ENCODE measurements at regions not wholly inside any gene's neighbourhood (a gene's known extent, or its start where the extent isn't known, plus 50 kb on each side); places are given as distances from the start of the nearest gene placed in this dataset.
"Not testable (repeated sequence)": the region's sequence is repeated elsewhere in the genome, so short reads cannot be mapped to it uniquely, and the experiment has no call there.

DNA sequence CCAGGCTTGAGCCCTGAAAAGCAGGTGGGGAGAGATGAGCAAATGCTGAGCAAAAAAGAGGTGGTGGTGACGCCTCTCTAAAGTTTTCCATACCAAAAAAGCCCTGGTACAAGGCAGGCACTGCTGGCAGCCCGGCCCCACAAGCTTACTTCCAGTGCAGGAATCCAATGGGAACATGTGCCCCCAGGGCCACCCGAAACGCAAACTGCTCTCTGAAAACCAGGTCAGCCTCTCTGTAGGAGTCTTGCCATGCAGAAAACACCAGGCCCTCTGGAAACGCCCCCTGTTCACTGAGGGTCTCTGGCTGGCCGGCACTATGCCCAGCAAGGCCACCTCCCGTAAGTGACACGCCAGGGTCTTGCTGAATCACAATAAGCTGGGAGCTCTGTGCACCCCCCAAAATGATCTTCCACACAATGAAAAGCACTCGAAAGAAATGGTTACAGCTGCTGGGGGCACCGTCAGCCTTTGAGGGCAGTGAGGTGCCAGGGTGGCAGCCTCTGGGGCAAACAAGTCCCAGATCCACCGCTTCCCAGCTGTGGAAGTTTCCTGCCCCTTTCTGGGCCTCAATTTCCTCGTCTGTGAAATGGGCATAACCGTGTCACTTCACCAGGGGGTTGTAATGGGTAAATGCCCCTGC is 170.5 kb downstream of the TOMM20 start:
- DNase-seq, result no peak

GRCh38 chr1:234957330-234958065 is 171.1 kb downstream of the TOMM20 start:
- no peak for DNase-seq

DNA sequence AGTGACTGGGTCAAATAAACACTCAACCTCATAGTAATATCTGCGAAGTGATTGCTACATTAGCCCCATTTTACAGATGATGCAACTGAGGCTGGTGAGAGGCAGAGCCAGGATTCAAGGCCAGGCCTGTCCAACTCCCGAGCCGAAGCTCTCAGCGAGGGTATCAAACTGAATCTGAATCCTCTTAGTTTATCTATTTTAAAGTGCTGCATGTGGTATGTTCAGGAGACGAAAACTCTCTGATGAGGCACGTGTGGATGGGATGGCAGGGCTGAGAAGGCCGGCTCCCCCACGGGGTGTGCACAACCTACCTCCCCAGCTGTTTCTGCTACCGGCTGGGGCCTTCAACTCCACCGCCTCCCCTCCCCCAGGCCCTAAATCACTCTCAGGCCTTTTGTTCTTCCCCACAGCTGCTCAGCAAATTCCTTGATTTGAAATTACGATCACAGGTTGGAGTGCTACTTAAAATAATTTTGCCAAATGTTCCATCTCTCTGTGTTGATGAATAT is 171.8 kb downstream of the TOMM20 start:
- no peak for DNase-seq

- no peak for DNase-seq
Observed at GRCh38 chr1:234955107-234955731, 173.4 kb downstream of the TOMM20 start.

GRCh38 chr1:234954613-234955012 is 174.0 kb downstream of the TOMM20 start:
- no peak for DNase-seq

DNA sequence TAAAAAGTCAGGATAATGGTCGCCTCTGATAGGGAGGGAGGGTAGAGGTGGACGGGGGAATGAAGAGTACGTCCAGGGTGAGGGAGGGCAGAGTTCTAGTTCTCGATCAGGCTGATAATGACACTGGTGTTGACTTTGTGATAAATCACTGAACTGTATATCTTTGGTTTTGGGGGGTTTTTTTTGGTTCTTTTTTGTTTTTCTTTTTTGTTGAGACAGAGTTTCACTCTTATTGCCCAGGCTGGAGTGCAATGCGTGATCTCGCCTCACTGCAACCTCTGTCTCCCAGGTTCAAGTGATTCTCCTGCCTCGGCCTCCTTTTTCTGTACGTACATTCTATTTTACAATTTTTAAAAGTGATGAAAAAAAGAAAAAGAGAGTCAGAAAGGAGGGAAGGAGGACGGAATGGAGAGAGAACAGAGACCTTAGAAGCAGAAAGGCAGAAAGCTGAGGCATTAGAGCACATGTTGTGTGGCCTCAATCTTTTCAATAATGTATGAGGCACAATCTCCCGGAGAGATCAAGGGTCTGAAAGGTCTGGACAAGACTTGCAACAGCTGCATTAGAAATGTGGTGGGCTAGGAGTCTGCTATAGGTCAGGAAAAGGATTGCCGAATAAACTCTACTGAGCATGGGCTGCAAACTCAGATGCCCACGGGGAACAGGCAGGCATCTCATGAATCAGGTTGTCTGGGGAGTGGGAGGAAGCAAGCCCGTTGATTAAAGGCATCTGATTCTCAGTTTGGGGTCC is 174.8 kb downstream of the TOMM20 start:
- DNase-seq, result no peak

DNA sequence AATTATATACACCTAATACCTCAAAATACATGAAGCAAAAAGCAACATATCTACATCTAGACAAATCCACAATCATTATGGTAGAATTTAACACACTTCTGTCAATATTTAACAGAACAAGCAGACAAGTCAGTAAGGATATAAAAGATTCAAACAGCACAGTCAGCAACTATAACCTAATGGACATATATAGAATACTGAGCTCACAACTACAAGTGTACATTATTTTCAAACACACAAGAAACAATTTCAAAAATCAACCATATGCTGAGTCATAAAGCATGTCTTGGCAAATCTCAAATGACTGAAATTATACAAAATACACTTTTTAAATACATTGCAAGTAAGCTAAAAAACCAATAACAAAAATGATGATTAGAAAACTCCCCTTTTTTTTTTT is 178.0 kb downstream of the TOMM20 start:
- no peak for DNase-seq

DNA sequence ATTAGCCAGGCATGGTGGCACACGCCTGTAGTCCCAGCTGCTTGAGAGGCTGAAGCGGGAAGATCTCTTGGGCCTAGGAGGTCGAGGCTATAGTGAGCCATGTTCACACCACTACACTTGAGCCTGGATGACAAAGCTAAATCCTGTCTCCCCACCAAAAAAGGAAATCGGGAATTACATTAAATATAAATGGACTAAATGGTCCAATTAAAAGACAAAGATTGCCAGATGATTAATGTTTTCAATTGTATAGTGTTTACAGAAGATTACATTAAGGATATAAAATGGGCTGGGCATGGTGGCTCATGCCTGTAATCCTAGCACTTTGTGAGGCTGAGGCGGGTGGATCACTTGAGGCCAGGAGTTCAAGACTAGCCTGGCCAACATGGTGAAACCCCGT is 179.1 kb downstream of the TOMM20 start:
- not testable (repeated sequence) for DNase-seq

DNA sequence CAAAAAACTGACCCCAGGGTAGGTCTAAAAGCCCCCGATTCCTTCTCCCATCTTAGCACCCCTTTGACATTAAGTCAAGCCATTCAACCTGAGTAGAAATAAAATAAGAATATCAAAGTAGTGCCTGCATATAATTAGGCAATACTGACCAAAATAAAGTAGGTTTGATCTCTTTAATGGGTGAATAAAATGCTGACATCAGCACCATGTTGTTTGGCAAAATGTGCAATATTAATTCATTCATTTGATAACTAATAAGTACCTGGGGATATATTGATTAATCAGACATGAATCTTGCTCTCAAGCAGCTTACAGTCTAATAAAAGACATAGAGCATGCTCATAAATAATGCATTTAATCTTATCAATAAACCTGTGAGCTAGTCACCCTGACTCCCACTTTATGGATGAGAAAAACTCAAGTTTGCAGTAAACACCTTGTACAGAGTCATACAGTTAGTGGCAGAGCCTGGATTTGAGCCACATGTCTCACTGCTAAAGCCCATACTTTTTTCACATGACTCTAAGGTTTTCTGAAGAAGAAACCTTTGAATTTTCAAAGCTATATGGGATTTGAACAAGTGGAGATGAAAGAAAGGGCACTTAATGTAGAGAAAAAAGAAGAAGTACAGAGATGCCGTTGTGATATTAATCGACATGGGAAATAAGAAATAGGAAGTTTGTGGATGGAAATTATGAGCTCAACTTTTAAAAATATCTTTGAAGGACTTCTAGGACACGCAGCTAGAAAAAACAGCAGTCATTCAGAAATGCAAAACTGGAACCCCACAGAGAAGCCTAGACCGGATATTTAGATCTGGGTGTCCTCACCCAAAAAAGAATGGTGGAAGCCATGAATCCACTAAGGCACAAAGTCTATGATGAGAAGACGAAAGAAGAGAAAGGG is 183.9 kb downstream of the TOMM20 start:
- DNase-seq, result no peak

GRCh38 chr1:234943836-234944402 is 184.7 kb downstream of the TOMM20 start:
- no peak for DNase-seq

GRCh38 chr1:234942879-234943506 is 185.6 kb downstream of the TOMM20 start:
- no peak for DNase-seq

DNA sequence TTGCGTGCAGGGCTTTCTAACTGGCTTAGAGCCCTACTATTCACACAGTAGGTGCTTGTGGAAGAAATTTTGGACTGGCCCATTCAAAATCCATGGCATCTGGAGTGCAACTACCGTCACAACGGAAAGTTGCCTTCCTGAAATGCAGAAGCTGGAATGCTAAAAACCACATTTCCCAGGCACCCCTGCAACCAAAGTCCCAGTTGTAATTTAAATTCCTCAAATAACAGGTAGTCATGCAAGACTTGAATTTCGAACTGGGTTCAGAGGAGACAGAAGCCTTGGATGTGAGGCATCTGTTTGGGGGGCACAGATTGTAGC is 186.7 kb downstream of the TOMM20 start:
- no peak for DNase-seq

DNA sequence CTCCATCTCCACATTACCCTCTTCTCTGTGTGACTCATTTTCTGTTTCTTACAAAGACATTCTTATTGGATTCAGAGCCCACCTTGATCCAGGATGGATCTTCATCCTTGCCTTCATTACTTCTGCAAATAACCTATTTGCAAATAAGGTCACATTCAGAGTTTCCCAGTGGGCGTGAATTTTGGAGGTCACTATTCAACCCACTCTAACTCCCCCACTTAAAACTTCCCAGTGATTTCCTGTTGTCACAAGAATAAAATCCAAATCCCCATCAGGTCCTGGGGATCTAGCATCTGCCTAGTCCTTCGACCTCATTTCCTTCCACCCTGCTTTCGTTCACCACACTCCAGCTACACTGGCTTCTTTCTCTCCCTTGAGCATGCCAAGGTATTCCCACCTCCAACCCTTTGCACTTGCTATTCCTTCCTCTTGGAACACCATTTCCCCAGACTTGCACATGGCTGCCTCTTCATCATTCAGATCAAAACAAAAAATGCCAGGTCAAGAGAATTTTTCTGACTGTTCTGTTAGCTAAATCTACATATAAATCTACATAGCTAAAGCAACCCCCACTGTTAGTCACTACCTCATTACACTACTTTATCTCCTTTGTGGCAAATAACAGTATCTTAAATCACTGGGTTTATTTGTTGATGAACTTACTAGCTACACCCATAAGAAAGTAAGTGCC is 187.2 kb downstream of the TOMM20 start:
- no peak for DNase-seq

- no peak for DNase-seq
Observed at GRCh38 chr1:234940841-234941240, 187.8 kb downstream of the TOMM20 start.

GRCh38 chr1:234938924-234939323 is 189.7 kb downstream of the TOMM20 start:
- no peak for DNase-seq

GRCh38 chr1:234938135-234938534 is 190.5 kb downstream of the TOMM20 start:
- no peak for DNase-seq

GRCh38 chr1:234936612-234937389 is 191.8 kb downstream of the TOMM20 start:
- no peak for DNase-seq

- DNase-seq, result no peak
Observed at GRCh38 chr1:234934611-234935033, 194.0 kb downstream of the TOMM20 start.

GRCh38 chr1:234933475-234933874 is 195.2 kb downstream of the TOMM20 start:
- no peak for DNase-seq
